GM19240 (cell line): ENCODE measurements at regions not wholly inside any gene's neighbourhood (a gene's known extent, or its start where the extent isn't known, plus 50 kb on each side); places are given as distances from the start of the nearest gene placed in this dataset.
"Not testable (repeated sequence)": the region's sequence is repeated elsewhere in the genome, so short reads cannot be mapped to it uniquely, and the experiment has no call there.

Source experiments
- DNase-seq: peaks from one replicate; pipeline ENCODE4 v3.0.0; 2011; ENCODE audit warnings: low spot score; ENCODE audit not compliant: insufficient read length

DNA sequence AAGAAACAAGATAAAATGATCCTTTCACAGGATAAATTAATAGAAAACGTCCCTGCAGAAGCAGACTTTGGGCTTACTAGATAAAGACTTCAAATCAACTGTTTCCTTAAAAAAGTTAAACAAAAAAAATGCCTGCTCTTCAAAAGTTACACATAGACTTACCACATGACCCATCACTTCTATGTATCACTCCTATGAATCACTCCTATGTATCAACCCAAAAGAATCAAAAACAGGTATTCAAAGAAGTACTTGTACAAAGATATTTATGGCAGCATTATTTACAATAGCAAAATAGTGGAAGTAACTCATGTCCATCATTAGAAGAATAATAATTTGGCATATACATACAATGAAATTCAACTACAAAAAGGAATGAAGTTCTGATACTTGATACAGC lies 56.3 kb upstream of the PRDM9 start:
- no peak for DNase-seq

DNA sequence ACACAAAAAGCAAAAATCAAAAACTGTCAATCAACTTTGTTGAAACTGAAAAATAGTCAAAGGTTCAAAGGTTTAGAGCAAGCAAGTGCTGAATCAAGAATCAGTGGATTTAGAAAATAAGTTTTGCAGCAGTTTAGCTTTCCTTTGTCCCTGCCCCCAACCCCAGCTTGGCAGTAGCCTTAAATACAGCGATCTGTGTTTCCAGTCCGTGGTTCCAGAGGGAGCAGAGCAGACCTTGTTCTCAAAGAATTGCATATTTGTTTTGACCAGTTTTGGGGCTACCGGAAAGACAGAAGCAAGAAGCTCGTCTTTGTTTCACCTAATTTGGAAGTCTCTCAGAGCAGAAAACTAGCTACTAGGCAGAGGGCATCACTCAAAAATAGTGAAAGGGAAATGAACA lies 57.2 kb upstream of the PRDM9 start:
- DNase-seq = no peak

DNA sequence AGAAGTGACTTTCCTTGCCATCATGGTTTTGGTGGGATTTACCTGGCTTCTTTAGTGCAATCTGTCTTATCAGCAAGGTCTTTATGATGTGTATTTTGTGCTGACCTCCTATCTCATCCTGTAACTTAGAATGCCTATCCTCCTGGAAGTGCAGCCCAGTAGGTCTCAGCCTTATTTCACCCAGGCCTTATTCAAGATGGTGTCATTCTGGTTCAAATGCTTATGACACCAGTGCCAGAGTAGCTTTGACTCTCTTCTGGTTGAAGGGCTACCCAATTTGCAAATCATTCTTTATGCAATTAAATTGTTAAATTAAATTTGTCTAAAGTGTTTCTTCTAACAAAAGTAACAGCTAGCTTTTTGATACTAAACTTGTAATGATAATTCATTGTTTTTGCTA lies 58.8 kb upstream of the PRDM9 start:
- DNase-seq = no peak

DNA sequence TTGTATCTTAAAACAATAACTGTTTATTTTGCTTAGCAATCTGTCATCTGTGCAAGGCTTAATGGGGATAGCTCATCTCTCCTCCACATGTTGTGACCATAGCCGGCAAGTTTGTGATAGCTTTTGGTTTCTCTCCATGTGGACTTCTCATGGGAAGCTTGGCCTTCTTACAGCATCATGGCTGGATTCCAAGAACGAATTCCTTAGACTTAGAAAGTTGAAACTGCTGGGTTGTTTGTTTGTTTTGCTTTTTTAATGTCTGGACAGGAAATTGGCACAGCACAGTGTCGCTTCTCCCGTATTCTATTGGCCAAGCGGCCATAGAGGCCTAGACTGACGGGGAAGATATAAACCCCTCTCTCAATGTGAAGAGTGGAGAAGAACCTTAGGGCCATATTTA lies 61.0 kb upstream of the PRDM9 start:
- no peak for DNase-seq

DNA sequence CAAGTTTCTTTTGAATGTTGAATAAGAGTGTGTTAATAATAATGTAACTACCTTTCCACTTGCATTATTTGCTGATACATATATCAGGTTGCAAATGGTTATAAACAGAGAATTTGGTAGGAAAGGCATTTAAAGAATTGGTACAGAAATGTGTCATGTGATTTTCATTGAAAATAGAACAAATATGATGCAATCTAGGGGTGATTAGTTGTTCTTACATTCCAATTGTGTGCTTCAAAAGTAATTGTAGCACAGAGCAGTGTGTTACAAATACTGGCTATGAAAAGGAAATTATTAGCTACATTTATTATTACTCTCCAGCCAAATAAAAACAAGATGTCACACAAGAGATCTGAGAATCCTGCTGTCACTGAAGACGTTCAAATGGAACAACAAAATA lies 61.8 kb upstream of the PRDM9 start:
- DNase-seq = no peak

DNA sequence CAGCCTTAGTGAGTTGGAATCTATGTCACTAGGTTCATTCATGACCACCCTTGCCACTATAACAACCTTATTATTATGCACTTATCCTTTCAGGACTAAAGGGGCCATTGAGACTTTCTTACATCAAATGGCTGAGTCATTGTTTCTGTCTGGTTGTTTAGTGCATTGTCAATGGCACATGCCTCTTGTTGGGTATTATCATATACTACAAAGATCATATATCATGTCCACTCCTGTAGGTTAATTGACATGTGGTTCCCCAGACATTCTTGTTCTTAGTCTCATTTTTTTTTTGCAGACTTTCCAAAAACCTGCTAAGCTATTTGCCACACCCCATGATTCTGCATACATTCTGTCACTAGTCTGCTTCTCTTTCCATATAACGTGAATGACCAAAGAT lies 66.7 kb upstream of the PRDM9 start:
- no peak for DNase-seq

DNA sequence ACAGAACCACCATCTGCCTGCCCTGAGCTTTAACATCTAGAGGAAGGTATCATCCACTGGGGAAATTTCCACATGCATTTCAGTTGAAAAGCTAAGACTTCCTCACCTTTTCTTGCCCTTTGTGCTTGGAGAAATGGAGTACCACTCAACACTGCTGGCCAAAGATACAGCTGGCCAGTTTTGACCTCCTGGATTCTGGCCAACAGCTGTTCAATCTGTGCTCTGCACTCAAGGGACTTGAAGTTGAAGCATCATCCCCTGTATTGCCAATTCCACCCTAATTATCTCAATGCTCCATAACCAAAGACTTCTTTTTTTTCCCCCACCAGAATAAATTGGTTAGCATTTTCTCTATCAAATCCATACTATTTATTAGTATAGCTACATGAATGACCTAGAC lies 70.4 kb upstream of the PRDM9 start:
- DNase-seq = no peak

DNA sequence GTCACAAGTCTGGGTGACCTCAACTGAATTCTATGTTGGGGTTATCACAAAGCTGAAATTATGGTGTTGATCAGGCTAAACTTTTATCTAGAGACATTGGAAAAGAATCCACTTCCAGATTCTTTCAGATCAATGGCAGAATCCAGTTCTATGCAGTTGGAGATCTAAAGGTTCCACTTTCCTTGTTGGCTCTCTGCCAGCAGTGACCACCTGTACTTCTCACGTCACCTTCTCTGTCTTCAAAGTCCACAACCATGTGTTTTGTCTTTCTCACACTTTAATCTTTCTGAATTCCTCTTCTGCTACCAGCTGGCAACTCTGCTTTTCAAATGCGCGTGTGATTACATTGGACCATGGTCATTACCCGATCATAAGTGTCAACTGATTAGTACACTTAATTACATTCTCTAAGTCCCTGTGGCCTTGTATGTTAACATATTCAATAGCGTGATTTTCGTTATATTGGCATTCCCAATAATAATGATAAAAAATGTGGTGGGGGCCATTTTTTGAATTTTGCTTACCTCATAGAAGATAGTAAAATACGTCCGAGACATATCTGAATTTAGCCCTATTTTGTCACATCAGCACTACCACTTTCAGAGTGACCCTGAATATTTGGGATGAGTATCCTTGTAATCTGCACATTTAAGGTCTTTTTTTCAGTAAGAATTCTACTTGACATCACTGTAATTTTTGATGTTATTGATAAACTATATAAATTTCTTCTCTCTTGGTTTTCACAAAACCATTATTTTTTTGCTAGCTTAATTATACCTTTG lies 73.7 kb upstream of the PRDM9 start:
- no peak for DNase-seq

DNA sequence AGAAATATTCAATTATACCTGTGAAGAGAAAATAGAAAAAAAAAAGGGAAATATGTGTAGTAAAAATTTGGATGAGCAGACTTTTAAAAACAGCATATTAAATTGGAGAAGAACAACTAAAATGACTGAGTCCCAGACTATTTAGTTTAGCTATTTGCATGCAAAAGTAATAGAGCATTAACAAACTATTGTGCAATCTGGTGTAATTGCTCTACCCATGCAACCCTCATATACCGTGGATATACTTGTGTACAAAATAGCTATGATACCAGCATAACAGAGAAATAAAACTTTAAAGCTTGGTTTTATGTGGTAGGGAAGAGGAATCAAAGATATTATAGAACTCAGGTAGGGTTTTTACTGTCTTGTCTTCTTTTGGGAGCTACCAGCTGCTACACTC lies 78.7 kb upstream of the PRDM9 start:
- no peak for DNase-seq

DNA sequence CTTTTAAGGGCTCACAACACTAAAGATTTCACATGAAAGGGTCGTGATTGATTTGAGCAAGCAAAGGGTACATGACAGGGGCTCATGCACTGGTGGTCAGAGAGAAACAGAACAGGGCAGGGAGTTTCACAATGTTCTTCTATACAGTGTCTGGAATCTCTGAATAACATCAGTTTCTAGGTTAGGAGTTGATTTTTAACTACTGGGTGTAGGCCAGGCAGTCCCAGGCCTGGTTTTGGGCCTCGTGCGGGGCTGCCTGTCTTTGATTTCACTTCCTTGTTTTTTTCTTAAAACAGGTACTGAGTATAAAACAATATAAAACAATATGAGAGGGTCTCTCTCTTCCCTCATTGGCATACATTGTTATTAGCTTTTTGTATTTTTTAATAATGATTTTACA lies 87.2 kb upstream of the PRDM9 start:
- DNase-seq = not testable (repeated sequence)

DNA sequence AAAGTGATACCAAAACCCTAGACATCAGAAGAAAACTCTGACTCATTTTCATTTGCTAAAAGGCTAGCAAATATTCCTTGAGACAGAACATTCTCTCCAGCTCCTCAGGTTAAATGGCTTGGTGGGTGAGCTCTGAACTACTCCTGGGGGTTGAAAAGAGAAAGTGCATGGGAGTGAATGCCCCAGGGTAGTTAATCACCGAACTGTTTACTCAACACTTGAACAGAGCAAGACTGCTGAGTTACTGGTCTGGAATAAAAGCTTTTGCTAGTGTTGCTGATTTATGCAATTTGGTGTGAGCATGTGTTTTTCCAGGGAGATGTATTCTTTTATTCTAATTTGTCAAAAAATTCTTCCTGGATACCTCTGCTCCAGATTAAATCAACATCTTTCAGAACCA lies 88.3 kb upstream of the PRDM9 start:
- no peak for DNase-seq

DNA sequence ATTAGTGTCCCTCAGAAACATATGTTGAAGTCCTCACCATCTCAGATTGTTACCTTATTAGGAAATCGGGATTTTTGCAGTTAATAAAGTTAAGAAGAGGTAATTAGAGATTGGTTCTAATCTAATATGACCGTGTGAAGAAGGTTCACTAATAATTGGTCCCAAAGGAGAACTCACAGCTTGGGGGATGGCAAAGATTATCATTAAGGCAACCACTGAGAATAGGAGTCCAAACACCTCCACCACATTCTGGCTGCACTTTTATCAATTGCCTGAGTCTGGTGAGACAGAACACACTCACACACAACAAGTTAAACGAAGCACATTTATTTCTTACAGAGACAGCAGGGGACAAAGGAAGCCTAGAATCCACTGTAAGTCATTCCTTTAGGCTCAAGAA lies 94.9 kb upstream of the PRDM9 start:
- no peak for DNase-seq

DNA sequence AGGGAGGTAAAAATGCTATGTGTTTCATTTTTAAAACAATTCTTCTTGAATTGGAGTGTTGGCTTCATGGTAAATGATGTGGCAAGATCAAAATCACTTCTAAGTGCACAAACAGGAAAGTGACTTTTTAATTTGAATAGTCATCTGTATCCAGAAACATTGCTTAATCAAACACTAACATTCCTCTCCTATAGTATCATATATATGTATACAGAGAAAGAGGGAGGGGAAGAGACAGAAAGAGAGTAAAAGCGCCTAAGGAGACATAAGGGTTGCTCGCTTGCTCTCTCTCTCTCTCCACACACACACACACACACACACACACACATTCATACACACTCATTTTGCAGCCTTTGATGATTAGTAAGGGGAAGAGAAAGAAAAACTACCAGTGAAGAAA lies 95.4 kb upstream of the PRDM9 start:
- DNase-seq = no peak

DNA sequence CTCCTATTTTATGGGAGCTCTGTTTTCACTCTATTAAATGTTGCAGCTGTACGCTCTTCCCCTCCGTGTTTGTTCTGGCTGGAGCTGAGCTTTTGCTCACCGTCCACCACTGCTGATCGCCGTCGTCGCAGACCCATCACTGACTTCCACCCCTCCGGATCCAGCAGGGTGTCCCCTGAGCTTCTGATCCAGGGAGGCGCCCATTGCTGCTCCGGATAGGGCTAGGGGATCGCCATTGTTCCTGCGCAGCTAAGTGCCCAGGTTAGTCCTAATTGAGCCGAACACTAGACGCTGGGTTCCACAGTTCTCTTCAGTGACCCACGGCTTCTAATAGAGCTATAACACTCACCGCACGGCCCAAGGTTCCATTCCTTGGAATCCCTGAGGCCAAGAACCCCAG lies 96.2 kb upstream of the PRDM9 start:
- DNase-seq = no peak

DNA sequence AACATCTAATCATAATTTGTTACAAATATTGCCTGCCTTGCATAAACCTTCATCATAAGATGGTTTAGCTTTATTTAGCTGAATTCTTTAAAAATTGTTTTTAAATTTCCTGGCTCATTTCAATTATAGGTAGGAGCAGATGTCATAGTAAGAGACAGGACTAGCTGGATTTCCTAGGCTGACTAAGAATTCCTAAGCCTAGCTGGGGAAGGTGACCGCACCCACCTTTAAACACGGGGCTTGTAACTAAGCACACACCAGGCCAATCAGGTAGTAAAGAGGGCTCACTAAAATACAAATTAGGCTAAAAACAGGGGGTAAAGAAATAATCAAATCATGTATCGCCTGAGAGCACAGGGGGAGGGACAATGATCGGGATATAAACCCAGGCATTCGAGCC lies 96.6 kb upstream of the PRDM9 start:
- not testable (repeated sequence) for DNase-seq

DNA sequence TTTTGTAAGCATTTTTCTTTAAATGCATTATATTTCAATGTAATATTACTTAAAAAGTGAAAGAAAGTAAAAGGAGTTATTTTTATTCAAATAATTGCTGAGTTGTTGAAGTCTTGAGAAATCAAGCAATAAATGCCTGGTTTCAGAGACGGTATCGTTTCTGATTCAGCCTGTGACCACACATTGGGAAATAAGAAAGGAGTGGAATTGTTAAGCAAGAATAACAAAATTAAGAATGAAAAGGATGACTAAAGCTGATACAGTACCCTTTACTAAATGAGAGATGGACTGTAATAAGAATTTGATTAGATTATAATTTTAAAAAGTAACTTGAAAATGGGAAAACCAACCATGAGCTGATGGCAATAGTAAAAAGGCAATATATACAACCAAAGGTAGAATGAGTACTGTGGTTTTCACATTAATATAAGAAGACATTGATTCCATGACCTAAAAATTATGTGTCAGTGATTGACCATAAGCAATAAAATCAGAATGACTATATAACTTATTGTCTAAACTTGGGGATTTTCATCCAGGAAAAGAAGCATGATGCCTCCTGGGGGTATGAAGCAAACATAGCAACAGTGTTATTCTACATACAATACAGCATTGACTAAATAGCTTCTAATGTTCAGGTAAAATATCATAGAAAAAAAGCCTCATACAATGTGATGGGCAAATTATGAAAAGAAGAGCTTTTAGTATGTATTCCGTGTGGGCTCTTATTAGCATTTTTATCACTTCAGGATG lies 101.9 kb upstream of the PRDM9 start:
- no peak for DNase-seq

DNA sequence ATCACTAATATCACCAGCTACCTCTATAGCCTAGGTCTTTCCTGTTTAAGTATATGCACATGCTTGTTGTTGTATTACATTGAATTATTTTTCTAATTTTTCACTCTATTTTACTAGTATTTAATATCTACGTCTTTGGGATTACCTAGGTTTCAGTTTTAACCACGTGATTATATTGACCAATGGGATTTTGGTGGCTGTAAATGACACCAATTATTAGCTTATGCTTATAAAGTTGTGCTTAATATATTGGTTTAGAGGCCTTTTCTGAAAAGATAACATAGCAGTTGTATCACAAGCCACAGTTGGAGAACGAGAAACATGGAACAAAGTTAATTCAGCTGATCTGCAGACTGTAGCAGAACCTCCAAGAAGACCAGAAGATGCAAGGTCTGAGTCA lies 104.8 kb upstream of the PRDM9 start:
- DNase-seq = no peak

DNA sequence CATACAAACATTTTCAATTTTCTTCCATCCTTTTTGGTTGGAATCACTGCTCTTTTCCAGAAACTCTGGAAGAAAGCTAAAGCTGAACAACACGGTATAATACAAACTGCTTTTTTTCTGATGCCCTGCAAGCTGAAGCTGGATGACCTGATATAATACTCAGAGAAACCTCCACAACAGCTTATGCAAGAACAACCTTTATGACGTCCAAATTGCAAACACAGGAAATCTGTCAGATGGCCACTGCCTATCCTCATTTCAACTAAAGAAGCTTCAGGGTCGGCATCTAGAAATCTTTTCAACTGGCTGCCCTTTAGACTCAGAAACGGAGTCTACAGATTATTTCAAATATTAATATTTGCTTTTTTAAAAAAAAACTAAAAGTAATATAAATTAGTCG lies 106.5 kb upstream of the PRDM9 start:
- DNase-seq = no peak

DNA sequence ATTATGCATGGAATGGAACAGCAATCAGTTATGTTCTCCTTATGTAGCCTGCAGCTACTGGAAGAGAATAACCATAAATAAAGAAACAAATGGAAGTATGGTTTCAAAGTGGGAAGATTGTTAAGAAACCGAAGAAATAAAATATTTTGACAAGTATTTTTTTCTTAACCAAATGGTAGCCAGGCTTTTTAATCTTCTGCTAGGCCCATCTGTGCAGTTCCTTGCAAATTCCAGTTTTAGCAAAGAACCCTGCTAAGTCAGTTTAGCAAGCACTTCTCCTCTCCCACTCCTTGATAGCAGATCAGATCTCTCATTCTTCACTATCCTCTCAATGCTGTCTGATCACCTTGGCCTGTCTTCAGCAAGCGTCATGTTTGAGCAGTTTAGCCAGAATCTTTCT lies 111.1 kb upstream of the PRDM9 start:
- DNase-seq = no peak

DNA sequence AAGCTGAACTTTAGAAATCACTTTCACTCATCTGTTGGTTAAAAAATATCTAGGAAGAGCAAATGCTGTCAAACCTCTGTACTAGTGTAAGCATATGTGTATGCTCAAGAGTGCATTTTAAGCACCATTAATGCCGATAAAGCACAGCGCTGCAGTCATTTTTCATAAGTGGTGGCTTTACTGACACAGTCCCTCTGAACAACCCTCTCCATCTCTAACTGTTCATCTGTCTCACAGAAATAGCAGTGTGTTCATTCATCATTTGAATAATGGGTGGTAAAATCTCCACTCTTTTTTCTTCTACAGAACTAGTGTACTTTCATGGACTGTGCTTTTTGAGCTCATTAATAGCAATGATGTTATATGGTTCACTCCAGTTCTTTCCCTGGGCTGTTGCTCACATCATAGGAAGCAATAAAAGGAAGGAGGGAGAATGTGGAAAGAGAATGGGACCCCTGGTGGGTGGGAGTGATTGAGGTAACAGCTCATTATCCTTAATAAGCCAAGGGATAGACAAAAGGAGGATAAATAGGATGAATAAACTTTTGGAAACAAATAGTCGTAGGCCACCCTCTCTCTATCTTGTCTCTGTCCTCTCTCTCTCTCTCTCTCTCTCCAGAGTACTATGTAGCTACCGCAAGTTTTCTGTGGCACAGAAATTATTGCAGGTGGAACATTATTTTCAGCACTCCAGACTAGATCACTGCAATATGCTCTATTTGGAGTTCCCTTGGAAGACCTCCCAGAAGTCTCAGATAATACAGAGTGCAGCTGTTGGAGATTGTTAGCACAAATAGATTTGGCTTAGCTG lies 117.9 kb upstream of the PRDM9 start:
- no peak for DNase-seq

DNA sequence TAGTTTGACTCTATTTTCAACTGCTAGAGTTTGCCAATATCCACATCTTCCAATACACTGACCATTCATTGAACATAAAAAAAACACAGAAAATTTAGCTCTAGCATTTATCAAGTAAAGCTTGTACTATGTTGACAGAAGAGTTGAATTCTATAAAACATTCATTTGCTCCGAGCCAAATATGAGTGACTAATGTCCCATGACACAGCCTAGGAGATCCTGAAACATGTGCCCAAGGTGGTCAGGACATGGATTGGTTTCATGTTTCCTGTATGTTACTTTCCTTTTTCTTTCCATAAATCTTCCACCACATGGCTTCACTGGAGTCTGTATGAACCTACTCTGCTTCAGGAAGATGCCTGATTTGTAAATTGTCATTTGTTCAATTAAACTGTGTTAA lies 122.4 kb upstream of the PRDM9 start:
- no peak for DNase-seq

DNA sequence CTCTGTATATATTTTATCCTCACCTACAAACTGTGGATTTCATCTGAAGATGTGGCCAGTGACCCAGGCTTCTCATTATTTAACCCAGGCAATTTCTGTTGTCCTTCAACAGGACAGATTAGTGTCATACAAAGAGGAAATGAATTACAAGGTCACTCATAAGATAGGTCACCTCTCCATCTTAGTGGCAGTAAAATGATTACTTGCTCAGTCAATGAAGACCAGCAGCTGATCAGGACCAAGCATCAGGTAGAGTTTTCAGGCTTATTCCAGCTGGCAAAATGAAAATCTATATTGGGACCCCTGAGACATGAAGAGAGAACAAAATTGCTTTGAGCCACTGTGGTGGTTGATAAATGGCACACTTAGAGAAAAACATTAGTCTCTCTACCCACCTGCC lies 135.2 kb upstream of the PRDM9 start:
- DNase-seq = no peak
